ENCODE measurements at regions not wholly inside any gene's neighbourhood (a gene's known extent, or its start where the extent isn't known, plus 50 kb on each side); places are given as distances from the start of the nearest gene placed in this dataset.

GRCh38 chr4:168019019-168019651 is 73.2 kb upstream of the ANXA10 start:
- peak; percentile 28 for DNase-seq (ENCODE audit: low read depth)
- no peak for TF ChIP-seq CTCF (IDR thresholded peaks at IDR 0.05; ENCODE audit: control insufficient read depth, insufficient read depth, low read depth, low read length, missing control alignments)
- no peak overlapping the region for H3K4me3 ChIP-seq (ENCODE audit: control insufficient read depth, low read depth, low read length)

GRCh38 chr4:168019921-168020320 is 72.4 kb upstream of the ANXA10 start:
- DNase-seq (ENCODE audit: low read depth) = no peak
- no peak overlapping the region for H3K4me3 ChIP-seq (ENCODE audit: control insufficient read depth, low read depth, low read length)
- TF ChIP-seq CTCF (IDR thresholded peaks at IDR 0.05; ENCODE audit: control insufficient read depth, insufficient read depth, low read depth, low read length, missing control alignments) = no peak

- TF ChIP-seq CTCF (IDR thresholded peaks at IDR 0.05; ENCODE audit: control insufficient read depth, insufficient read depth, low read depth, low read length, missing control alignments) = no peak
- DNase-seq (ENCODE audit: low read depth) = no peak
- H3K4me3 ChIP-seq (ENCODE audit: control insufficient read depth, low read depth, low read length) = no peak overlapping the region
These were observed 70.7 kb upstream of the ANXA10 start for GRCh38 chr4:168021666-168022065.

- no peak overlapping the region for H3K4me3 ChIP-seq (ENCODE audit: control insufficient read depth, low read depth, low read length)
- TF ChIP-seq CTCF (IDR thresholded peaks at IDR 0.05; ENCODE audit: control insufficient read depth, insufficient read depth, low read depth, low read length, missing control alignments) = peak; percentile 17
- DNase-seq (ENCODE audit: low read depth) = no peak
These were observed 63.8 kb upstream of the ANXA10 start for GRCh38 chr4:168028568-168028967.

- TF ChIP-seq CTCF (IDR thresholded peaks at IDR 0.05; ENCODE audit: control insufficient read depth, insufficient read depth, low read depth, low read length, missing control alignments) = no peak
- no peak for DNase-seq (ENCODE audit: low read depth)
- H3K4me3 ChIP-seq (ENCODE audit: control insufficient read depth, low read depth, low read length) = no peak overlapping the region
These were observed 63.3 kb upstream of the ANXA10 start for GRCh38 chr4:168028970-168029597.

GRCh38 chr4:168037676-168038075 is 54.7 kb upstream of the ANXA10 start:
- no peak for TF ChIP-seq CTCF (IDR thresholded peaks at IDR 0.05; ENCODE audit: control insufficient read depth, insufficient read depth, low read depth, low read length, missing control alignments)
- DNase-seq (ENCODE audit: low read depth) = no peak
- H3K4me3 ChIP-seq (ENCODE audit: control insufficient read depth, low read depth, low read length) = no peak overlapping the region
